Endodermal cell (in vitro differentiated cells): ENCODE measurements at regions not wholly inside any gene's neighbourhood (a gene's known extent, or its start where the extent isn't known, plus 50 kb on each side); places are given as distances from the start of the nearest gene placed in this dataset.

Experiments used
- DNase-seq: peaks from one replicate; pipeline ENCODE4 v3.0.0-alpha.2; 2017
- H3K27ac ChIP-seq: 2 replicates; pipeline ENCODE4 v1.5.1; 2013; ENCODE audit warnings: mild to moderate bottlenecking, low read depth, low read length, moderate library complexity
- H3K27me3 ChIP-seq: 2 replicates; pipeline ENCODE4 v1.6.1; 2013; ENCODE audit warnings: mild to moderate bottlenecking, low read length, moderate library complexity; ENCODE audit not compliant: insufficient read depth, control insufficient read depth, poor library complexity, severe bottlenecking
- H3K36me3 ChIP-seq: 2 replicates; pipeline ENCODE4 v1.7.0; 2013; ENCODE audit warnings: mild to moderate bottlenecking, low read length, moderate library complexity; ENCODE audit not compliant: control insufficient read depth, insufficient read depth
- H3K4me1 ChIP-seq: one replicate; pipeline ENCODE4 v1.7.0; 2013; ENCODE audit warnings: low read length; ENCODE audit not compliant: control insufficient read depth, insufficient read depth
- H3K4me3 ChIP-seq: 2 replicates; pipeline ENCODE4 v1.5.1; 2013; ENCODE audit warnings: mild to moderate bottlenecking, low read length, moderate library complexity
- H3K9ac ChIP-seq: 2 replicates; pipeline ENCODE4 v1.6.1; 2013; ENCODE audit warnings: mild to moderate bottlenecking, low read length, moderate library complexity; ENCODE audit not compliant: poor library complexity, severe bottlenecking; ENCODE audit errors: extremely low read depth
- H3K9me3 ChIP-seq: 2 replicates; pipeline ENCODE4 v1.6.1; 2013; ENCODE audit warnings: mild to moderate bottlenecking, low read length, moderate library complexity; ENCODE audit not compliant: control insufficient read depth
- H3K27ac Mint-ChIP-seq: 2 replicates; pipeline ENCODE4 v1.8.0; 2020; ENCODE audit warnings: mixed read lengths
- H3K27me3 Mint-ChIP-seq: 2 replicates; pipeline ENCODE4 v1.8.0; 2021; ENCODE audit warnings: mild to moderate bottlenecking, mixed read lengths; ENCODE audit not compliant: insufficient read depth
- H3K36me3 Mint-ChIP-seq: 2 replicates; pipeline ENCODE4 v1.8.0; 2020; ENCODE audit warnings: low read depth, mixed read lengths
- H3K4me1 Mint-ChIP-seq: 2 replicates; pipeline ENCODE4 v1.8.0; 2020; ENCODE audit warnings: mixed read lengths
- H3K4me3 Mint-ChIP-seq: 2 replicates; pipeline ENCODE4 v1.8.0; 2020; ENCODE audit warnings: mild to moderate bottlenecking, moderate library complexity, mixed read lengths
- H3K9me3 Mint-ChIP-seq: 2 replicates; pipeline ENCODE4 v1.8.0; 2020; ENCODE audit warnings: mild to moderate bottlenecking, mixed read lengths
- CTCF ChIP-seq: fragments of 200-600 bp; sonication (generic); conservative IDR thresholded peaks from 2 replicates; pipeline ENCODE4 v1.5.0; 2021; ENCODE audit warnings: antibody characterized with exemption, mild to moderate bottlenecking
- WGBS, 2 experiments: methylation state at CpG; one replicate each; pipeline versions ENCODE4 v1.1.5 to v1.1.7; 2013; ENCODE audit warnings: missing lambda C conversion rate in 2 of 2, mixed read lengths in 1 of 2; ENCODE audit not compliant: insufficient coverage in 1 of 2, insufficient read length in 1 of 2; 5-methylcytosine and 5-hydroxymethylcytosine counted together

- Histone ChIP-seq H3K27ac (no peak overlapping the region), H3K9ac (no peak overlapping the region), H3K9me3 (no peaks in the 10 kb centered on the region), H3K27me3 (no peaks in the 10 kb centered on the region), H3K4me3 (no peak overlapping the region), H3K36me3 (no peaks in the 10 kb centered on the region), H3K4me1 (no peaks in the 10 kb centered on the region)
- Mint-ChIP-seq H3K4me3 (no peak overlapping the region), H3K9me3 (no peaks in the 10 kb centered on the region), H3K36me3 (no peaks in the 10 kb centered on the region), H3K27me3 (no peaks in the 10 kb centered on the region), H3K27ac (no peak overlapping the region), H3K4me1 (no peaks in the 10 kb centered on the region)
- TF ChIP-seq CTCF, result no peak
- 89 to 91% methylated on average over 2 of the region's 2 CpGs for WGBS, 2 experiments
- no peak for DNase-seq
These were observed 102.6 kb upstream of the ZFP64 start for GRCh38 chr20:52294106-52294628.

- Histone ChIP-seq H3K4me1 (no peaks in the 10 kb centered on the region), H3K9me3 (no peaks in the 10 kb centered on the region), H3K9ac (no peak overlapping the region), H3K27me3 (no peaks in the 10 kb centered on the region), H3K27ac (peak overlapping the region; percentile 15), H3K36me3 (no peaks in the 10 kb centered on the region), H3K4me3 (no peak overlapping the region)
- Mint-ChIP-seq H3K36me3 (no peaks in the 10 kb centered on the region), H3K4me1 (no peaks in the 10 kb centered on the region), H3K4me3 (no peak overlapping the region), H3K27me3 (no peaks in the 10 kb centered on the region), H3K27ac (no peak overlapping the region), H3K9me3 (no peaks in the 10 kb centered on the region)
- 80 to 87% methylated on average over 8 to 12 of the region's 12 CpGs for WGBS, 2 experiments
- no peak for TF ChIP-seq CTCF
- DNase-seq, result no peak
These were observed 99.5 kb upstream of the ZFP64 start for GRCh38 chr20:52291109-52291508.

GRCh38 chr20:52290569-52290968 lies 99.0 kb upstream of the ZFP64 start:
- DNase-seq, result no peak
- Histone ChIP-seq H3K9ac (no peak overlapping the region), H3K36me3 (no peaks in the 10 kb centered on the region), H3K4me1 (no peaks in the 10 kb centered on the region), H3K4me3 (no peak overlapping the region), H3K27ac (peak overlapping the region; percentile 15), H3K9me3 (no peaks in the 10 kb centered on the region), H3K27me3 (no peaks in the 10 kb centered on the region)
- 91 to 100% methylated on average over 1 to 4 of the region's 4 CpGs for WGBS, 2 experiments
- Mint-ChIP-seq H3K9me3 (no peaks in the 10 kb centered on the region), H3K27ac (no peak overlapping the region), H3K4me1 (no peaks in the 10 kb centered on the region), H3K4me3 (no peak overlapping the region), H3K36me3 (no peaks in the 10 kb centered on the region), H3K27me3 (no peaks in the 10 kb centered on the region)
- no peak for TF ChIP-seq CTCF
